NCI-H1694 (cell line): ENCODE measurements at regions not wholly inside any gene's neighbourhood (a gene's known extent, or its start where the extent isn't known, plus 50 kb on each side); places are given as distances from the start of the nearest gene placed in this dataset.
"Not testable (repeated sequence)": the region's sequence is repeated elsewhere in the genome, so short reads cannot be mapped to it uniquely, and the experiment has no call there.

Experiments
- DNase-seq: peaks from one replicate; lab custom pipeline; 2025; lab: John Stamatoyannopoulos, UW

GRCh38 chr3:18734309-18734708, 309.2 kb upstream of the SATB1 start:
- no peak for DNase-seq

GRCh38 chr3:18732474-18732873, 307.3 kb upstream of the SATB1 start:
- no peak for DNase-seq

DNA sequence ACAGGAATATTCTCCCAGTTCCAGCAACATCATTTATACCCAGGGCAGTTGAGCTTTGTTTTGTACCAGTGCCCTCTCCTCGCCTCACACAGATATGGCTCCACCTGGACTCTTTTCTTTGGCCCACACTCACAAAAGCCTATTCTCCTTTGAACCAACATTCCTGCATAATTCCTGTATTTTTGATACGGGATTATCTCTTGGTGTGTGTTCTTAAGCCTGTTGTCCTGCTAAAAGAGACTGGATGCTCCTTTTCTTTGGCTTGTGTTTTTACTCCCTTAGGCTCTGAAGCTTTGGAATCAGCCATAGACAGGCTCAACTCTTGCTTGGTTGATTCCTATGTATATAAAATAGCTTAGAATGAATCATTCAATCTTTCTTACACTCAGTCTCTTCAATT, 305.4 kb upstream of the SATB1 start:
- DNase-seq = no peak

DNA sequence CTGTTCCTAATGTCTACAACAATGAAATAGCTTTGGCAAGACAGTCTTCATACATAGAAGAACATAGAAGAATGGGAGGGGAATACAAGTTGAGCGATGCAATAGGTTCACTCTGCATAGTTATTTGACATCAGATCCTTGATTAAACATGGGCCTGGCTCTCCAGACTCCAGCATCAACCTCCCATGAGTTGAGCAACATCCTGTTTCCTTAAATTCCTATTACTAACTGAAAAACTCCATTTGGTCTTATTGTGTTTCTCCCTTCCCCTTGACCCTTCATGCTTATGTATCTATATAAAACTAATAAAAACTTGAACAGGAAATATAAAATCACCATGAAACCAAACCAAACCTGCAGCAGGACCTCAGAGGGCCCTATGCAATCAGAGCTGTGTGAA, 304.5 kb upstream of the SATB1 start:
- no peak for DNase-seq

GRCh38 chr3:18725668-18726407, 300.7 kb upstream of the SATB1 start:
- no peak for DNase-seq

- no peak for DNase-seq
These were observed 299.3 kb upstream of the SATB1 start for GRCh38 chr3:18724456-18724855.

- DNase-seq = no peak
These were observed 298.2 kb upstream of the SATB1 start for GRCh38 chr3:18723206-18723810.

DNA sequence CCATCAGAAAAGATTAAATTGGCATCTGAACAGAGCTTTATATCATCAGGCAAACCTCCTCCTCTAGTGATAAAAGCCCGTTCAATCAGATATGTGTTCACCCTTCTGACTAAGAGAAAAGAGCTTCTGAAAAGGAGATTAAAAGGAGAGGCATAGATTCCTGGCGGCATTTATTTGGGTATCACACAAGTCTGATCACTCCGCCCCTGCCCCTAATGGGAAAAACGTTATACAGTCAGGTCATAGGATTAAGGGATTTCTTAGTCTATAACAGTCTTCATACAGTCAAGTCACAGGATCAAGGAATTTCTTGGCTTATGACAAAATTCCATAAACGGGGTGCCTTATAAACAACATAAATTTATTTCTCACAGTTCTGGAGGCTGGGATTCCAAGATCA, 295.4 kb upstream of the SATB1 start:
- DNase-seq = no peak

DNA sequence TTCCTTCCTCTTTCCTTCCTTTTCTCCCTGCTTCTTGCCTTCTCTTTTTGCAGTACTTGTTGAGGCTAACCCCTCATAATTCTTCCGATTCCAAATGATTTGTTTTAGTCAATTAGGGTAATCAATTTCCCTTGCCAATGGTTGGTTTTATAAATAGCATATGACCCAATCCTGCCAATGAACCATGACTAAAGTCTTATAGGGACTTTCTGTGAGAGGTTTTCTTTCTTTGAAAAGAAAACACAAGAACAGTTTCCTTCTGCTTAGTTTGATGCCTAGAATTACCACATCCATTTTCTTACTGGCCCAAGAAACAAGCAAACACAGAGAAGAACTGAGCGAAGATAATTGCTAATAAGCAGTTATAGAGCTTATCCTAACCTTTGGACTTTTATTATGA, 292.5 kb upstream of the SATB1 start:
- DNase-seq = no peak

DNA sequence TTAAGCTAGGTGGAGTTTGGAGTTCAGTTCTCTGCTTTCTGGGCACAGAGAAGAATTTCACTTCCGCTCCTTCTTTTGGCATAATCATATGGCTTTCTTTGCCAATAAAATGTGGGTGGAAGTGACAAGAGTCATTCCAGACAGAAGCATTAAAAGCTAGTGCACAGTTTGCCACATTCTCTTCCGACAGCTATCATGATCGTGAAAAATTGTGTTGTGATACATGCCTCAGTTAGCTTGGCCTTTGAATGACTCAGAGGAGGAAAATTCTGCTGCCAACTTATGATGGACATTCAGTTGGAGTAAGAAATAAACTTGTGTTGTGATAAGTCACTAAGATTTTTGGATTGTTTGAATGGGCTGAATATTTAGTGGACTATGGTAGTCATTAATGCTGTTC, 291.7 kb upstream of the SATB1 start:
- no peak for DNase-seq

DNA sequence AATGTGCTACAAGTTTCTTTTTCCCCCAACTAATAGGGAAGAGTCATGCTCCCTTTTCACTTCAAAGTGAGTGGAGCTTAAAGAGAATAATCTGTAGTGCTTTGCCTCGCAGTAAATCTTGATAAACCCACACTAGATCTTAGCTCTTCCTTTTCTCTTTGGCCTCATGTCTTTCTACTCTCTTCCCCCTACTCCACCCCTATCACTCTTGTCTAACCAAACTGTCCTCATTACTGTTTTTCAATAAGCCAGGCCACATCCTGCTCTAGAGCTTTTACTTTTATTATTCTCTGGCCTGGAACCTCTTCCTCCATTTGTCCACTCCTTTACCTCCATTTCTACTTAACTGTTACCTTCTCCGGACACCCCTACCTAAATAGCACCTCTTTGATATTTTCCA, 291.0 kb upstream of the SATB1 start:
- DNase-seq = no peak

DNA sequence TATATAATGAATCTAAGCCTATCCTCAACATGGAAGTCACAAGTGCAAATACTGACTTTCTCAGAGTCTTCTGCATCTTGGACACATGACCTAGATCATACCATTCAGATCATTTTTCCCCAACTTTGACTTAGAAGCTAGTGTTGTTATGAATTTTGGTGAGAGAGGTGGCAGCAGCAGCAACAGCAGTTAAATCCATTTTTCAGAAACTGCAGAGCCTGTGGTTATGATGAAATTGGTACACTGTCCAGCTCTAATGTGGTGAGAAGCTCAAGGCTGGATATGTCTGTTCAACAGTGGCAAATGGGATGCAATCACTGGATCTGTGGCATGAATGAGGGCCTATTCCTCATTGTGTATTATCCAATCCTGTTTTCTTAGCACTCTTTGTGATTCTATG, 290.1 kb upstream of the SATB1 start:
- no peak for DNase-seq

GRCh38 chr3:18713577-18713951, 288.4 kb upstream of the SATB1 start:
- no peak for DNase-seq

DNA sequence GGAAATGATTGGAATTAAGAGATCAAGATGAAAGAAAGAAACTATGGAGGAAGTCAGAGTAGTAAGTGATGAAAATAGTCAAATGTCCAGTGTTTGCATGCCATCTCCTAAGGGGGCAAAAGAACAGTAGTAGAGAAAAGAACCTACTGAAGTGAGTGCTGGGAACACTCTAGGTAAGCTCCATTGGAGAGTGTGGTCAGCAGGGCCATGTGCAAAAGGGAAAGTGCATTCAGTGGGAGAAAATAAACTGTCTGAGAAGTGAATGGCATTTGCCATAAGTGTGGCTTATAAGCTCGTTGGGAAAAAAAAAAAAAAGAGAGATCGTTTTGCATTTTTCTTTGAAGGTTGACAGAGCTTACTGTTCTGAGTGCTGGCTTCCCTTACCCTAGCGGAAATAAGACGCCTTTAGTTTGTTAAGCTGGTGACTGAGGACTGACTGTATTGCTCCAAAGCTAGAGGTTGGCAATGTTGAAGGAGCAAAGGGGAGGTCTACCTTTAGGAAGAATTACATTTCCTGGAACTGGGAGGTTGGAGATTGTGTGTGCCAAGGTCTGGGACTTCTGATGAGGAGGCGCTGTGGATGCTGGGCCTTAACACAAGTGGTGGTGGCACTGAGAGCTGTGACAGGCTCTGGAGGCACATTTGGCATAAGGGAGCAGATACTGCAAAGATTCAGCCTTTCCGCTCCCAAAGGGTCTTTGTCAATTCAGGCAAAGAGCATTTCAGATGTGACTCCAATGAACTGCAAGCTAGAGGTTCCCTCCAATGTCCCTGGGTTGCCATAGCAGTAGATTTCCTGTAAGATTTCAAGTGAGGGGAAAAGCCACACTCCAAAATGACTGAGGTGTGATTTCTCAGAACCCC, 287.8 kb upstream of the SATB1 start:
- no peak for DNase-seq

GRCh38 chr3:18704326-18704725, 279.2 kb upstream of the SATB1 start:
- DNase-seq = no peak

GRCh38 chr3:18703798-18704197, 278.7 kb upstream of the SATB1 start:
- no peak for DNase-seq

DNA sequence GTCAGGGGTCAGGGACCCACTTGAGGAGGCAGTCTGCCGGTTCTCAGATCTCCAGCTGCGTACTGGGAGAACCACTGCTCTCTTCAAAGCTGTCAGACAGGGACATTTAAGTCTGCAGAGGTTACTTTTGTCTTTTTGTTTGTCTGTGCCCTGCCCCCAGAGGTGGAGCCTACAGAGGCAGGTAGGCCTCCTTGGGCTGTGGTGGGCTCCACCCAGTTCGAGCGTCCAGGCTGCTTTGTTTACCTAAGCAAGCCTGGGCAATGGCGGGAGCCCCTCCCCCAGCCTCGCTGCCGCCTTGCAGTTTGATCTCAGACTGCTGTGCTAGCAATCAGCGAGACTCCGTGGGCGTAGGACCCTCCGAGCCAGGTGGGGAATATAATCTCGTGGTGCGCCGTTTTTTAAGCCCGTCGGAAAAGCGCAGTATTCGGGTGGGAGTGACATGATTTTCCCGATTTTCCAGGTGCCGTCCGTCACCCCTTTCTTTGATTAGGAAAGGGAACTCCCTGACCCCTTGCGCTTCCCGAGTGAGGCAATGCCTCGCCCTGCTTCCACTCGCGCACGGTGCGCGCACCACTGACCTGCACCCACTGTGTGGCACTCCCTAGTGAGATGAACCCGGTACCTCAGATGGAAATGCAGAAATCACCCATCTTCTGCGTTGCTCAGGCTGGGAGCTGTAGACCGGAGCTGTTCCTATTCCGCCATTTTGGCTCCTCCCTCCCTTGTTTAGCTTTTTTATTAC, 268.6 kb upstream of the SATB1 start:
- not testable (repeated sequence) for DNase-seq

- DNase-seq = no peak
These were observed 262.1 kb upstream of the SATB1 start for GRCh38 chr3:18687286-18687685.

DNA sequence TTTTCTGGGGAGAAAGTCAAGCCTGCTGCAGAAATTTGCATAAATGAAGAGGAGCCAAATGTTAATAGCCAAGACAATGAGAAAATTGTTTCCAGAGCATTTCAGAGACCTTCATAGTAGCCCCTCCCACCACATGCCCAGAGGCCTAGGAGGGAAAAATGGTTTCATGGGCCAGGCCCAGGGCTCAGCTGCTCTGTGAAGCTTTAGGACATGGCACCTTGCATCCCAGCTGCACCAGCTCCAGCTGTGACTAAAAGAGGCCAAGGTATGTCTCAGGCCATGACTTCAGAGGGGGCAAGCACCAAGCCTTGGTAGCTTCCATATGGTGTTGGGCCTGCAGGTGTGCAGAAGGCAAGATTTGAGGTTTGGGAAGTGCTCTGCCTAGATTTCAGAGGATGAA, 258.8 kb upstream of the SATB1 start:
- no peak for DNase-seq

DNA sequence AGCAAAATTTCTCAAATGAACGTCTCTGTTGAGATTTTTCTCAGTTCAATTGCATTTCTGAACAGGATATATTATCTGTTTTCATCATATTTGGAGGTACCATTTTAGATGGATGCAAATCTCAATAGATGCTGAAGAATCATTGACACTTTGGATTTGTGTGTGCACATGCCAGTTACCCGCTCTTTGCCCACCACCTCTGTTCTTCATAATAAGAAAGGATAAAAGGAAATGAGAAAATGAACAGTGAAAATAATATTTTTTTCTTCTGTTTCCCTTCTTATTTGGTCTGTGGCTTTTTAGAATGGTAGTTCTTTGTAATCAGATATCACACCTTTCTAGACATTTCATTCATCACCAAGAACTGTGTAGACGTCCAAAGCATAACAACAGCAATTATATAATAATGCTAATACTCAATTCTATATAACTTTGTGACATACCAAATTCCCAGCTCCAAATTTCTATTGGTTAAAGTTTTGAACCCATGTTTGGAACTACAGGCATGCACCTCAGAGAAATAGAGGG, 256.7 kb upstream of the SATB1 start:
- no peak for DNase-seq

DNA sequence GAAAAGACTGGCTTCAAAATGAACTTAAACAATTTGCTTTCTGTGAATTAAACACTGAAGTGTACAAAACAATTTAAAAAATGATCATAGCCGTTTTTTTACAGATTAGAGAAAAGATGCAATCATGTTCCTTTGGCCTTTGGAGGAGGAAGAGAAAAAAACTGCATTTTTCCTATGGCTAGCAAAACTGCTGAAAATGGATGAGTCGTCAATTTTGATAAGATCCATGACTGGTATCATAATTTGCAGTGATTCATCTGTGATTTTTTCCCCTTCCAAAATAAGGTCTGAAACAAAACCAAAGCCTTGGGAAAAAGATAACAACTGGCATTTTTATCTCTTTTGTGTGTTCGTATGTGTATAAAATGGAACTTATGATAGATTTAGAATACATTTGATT, 255.6 kb upstream of the SATB1 start:
- DNase-seq = no peak

- DNase-seq = no peak
These were observed 254.1 kb upstream of the SATB1 start for GRCh38 chr3:18679238-18679637.
